ENCODE measurements at regions not wholly inside any gene's neighbourhood (a gene's known extent, or its start where the extent isn't known, plus 50 kb on each side); places are given as distances from the start of the nearest gene placed in this dataset.
"Not testable (repeated sequence)": the region's sequence is repeated elsewhere in the genome, so short reads cannot be mapped to it uniquely, and the experiment has no call there.

GRCh38 chr2:16235747-16236146 is 295.4 kb downstream of the MYCN start:
- no peaks in the 10 kb centered on the region for H3K9me3 ChIP-seq
- TF ChIP-seq, protein P1, sequence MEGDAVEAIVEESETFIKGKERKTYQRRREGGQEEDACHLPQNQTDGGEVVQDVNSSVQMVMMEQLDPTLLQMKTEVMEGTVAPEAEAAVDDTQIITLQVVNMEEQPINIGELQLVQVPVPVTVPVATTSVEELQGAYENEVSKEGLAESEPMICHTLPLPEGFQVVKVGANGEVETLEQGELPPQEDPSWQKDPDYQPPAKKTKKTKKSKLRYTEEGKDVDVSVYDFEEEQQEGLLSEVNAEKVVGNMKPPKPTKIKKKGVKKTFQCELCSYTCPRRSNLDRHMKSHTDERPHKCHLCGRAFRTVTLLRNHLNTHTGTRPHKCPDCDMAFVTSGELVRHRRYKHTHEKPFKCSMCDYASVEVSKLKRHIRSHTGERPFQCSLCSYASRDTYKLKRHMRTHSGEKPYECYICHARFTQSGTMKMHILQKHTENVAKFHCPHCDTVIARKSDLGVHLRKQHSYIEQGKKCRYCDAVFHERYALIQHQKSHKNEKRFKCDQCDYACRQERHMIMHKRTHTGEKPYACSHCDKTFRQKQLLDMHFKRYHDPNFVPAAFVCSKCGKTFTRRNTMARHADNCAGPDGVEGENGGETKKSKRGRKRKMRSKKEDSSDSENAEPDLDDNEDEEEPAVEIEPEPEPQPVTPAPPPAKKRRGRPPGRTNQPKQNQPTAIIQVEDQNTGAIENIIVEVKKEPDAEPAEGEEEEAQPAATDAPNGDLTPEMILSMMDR (IDR thresholded peaks at IDR 0.05) = no peak
- no peak overlapping the region for H3K4me3 ChIP-seq
- no peak for DNase-seq (ENCODE audit: low spot score)
- H3K27ac ChIP-seq = no peak overlapping the region
- no peaks in the 10 kb centered on the region for H3K4me1 ChIP-seq
- H3K27me3 ChIP-seq = no peaks in the 10 kb centered on the region
- H3K36me3 ChIP-seq = no peaks in the 10 kb centered on the region

DNA sequence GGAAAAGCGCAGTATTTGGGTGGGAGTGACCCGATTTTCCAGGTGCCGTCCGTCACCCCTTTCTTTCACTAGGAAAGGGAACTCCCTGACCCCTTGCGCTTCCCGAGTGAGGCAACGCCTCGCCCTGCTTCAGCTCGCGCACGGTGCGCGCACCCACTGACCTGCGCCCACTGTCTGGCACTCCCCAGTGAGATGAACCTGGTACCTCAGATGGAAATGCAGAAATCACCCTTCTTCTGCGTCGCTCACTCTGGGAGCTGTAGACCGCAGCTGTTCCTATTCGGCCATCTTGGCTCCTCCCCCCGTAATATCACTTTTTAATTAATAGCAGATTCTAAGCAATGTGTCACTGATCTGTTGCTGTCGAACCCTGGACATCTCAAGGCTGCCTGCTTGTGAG is 294.9 kb downstream of the MYCN start:
- H3K4me3 ChIP-seq; H3K36me3 ChIP-seq; H3K4me1 ChIP-seq; H3K9me3 ChIP-seq; H3K27ac ChIP-seq; H3K27me3 ChIP-seq; DNase-seq (ENCODE audit: low spot score): not testable (repeated sequence)

DNA sequence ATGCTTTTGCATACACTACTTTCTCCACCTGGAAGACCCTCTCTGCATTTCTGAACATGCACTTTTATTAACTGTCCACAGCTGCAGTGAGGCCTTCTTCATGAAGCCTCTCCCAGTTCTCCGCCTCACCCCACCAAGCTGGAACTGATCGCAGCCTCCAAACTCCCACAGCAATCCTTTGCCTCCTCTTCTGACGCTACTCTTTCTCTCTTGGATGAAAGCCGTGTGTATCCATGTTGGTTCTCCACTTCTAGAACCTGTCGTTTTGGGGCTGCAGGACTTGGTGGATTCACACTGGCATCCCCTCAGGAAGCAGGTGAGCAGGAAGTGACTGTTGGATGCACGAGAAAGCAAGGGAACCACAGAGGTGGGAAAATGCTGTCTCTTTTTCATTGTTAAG is 288.6 kb downstream of the MYCN start:
- no peaks in the 10 kb centered on the region for H3K27me3 ChIP-seq
- H3K36me3 ChIP-seq = no peaks in the 10 kb centered on the region
- no peak overlapping the region for H3K4me3 ChIP-seq
- H3K4me1 ChIP-seq = no peaks in the 10 kb centered on the region
- H3K9me3 ChIP-seq = no peaks in the 10 kb centered on the region
- H3K27ac ChIP-seq = no peak overlapping the region
- TF ChIP-seq, protein P1 (IDR thresholded peaks at IDR 0.05) = no peak
- DNase-seq (ENCODE audit: low spot score) = no peak

GRCh38 chr2:16228471-16228870 is 288.1 kb downstream of the MYCN start:
- no peak overlapping the region for H3K27ac ChIP-seq
- H3K9me3 ChIP-seq = no peaks in the 10 kb centered on the region
- TF ChIP-seq, protein P1 (IDR thresholded peaks at IDR 0.05) = no peak
- no peaks in the 10 kb centered on the region for H3K36me3 ChIP-seq
- no peaks in the 10 kb centered on the region for H3K4me1 ChIP-seq
- H3K4me3 ChIP-seq = no peak overlapping the region
- DNase-seq (ENCODE audit: low spot score) = no peak
- no peaks in the 10 kb centered on the region for H3K27me3 ChIP-seq

- Histone ChIP-seq H3K27me3 (no peaks in the 10 kb centered on the region), H3K4me3 (no peak overlapping the region), H3K27ac (no peak overlapping the region), H3K36me3 (no peaks in the 10 kb centered on the region), H3K9me3 (no peaks in the 10 kb centered on the region), H3K4me1 (no peaks in the 10 kb centered on the region)
- DNase-seq (ENCODE audit: low spot score) = no peak
- TF ChIP-seq, protein P1 (IDR thresholded peaks at IDR 0.05) = no peak
Observed at GRCh38 chr2:16227811-16228462, 287.6 kb downstream of the MYCN start.

GRCh38 chr2:16226943-16227664 is 286.8 kb downstream of the MYCN start:
- Histone ChIP-seq H3K9me3 (no peaks in the 10 kb centered on the region), H3K27ac (no peak overlapping the region), H3K36me3 (no peaks in the 10 kb centered on the region), H3K4me3 (no peak overlapping the region), H3K4me1 (no peaks in the 10 kb centered on the region), H3K27me3 (no peaks in the 10 kb centered on the region)
- DNase-seq (ENCODE audit: low spot score) = no peak
- TF ChIP-seq, protein P1 (IDR thresholded peaks at IDR 0.05) = no peak
